ENCODE measurements at regions not wholly inside any gene's neighbourhood (a gene's known extent, or its start where the extent isn't known, plus 50 kb on each side); places are given as distances from the start of the nearest gene placed in this dataset.

DNA sequence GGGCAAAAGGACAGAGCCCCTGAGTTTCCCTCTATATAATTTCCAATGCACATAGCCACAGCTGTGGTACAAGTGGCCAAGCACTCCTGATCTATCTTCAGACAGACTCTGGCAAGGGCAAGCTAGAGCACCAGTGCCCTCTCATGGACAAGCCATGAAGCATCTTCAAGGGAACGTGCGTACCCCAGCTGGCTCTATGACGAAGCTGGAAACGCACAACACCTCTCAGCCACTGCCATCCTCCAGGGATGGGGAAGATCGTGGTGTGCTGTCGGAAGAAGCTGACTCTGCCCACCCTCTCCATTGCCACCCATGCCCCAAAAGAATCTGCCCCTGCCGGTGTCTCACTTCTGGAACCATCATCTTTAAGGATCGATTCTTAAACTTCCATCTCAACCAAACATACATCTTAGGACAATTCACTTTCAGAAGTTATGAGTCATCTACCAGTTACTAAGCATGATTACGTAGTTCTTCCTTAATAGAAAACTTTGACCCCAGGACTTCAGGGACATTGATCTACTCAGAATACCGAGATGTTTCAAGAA lies 482.9 kb downstream of the AGTPBP1 start:
- TF ChIP-seq RAD21 (IDR thresholded peaks at IDR 0.05; ENCODE audit: low read depth) (peak; percentile 65), EP300 (IDR thresholded peaks at IDR 0.05; ENCODE audit: borderline replicate concordance) (no peak)

DNA sequence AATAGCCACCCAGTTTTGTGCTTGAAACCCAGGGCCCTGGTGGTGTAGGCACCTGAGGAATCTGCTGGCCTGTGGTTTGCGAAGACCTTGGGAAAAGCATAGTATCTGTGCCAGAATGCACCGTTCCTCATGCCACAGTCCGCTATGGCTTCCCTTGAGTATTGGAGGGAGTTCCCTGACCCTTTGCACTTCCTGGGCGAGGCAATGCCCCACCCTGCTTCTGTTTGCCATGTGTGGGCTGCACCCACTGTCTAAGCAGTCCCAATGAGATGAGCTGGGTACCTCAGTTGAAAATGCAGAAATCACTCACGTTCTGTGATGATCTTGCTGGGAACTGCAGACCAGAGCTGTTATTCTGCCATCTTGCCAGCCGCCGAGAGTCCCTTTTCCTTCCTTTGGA lies 483.5 kb downstream of the AGTPBP1 start:
- TF ChIP-seq TAF1 (IDR thresholded peaks at IDR 0.05; ENCODE audit: low read depth), result no peak
- TF ChIP-seq CEBPB (IDR thresholded peaks at IDR 0.05), result no peak

DNA sequence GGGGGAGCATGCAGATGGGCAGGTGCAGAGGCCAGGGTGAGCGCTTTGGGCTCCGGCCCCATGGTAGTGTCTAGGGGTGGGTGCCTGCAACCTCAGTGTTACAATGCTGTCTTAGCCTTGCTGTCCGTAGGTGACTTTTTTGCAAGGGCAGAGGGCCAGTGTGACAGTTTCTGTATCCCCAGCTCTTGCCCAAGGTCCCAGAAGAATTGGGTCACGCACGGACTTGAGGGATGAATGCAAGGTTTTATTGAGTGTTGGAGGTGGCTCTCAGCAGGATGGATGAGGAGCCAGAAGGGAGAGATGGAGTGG lies 492.5 kb downstream of the AGTPBP1 start:
- TF ChIP-seq CEBPB (IDR thresholded peaks at IDR 0.05), result no peak
- TF ChIP-seq YY1 (IDR thresholded peaks at IDR 0.05; ENCODE audit: low read depth), result no peak
- TF ChIP-seq TCF12 (IDR thresholded peaks at IDR 0.05; ENCODE audit: low read depth), result no peak
- no peak for TF ChIP-seq EP300 (IDR thresholded peaks at IDR 0.05; ENCODE audit: borderline replicate concordance)
- TF ChIP-seq RAD21 (IDR thresholded peaks at IDR 0.05; ENCODE audit: low read depth), result no peak
- TF ChIP-seq EGR1 (IDR thresholded peaks at IDR 0.05), result no peak

DNA sequence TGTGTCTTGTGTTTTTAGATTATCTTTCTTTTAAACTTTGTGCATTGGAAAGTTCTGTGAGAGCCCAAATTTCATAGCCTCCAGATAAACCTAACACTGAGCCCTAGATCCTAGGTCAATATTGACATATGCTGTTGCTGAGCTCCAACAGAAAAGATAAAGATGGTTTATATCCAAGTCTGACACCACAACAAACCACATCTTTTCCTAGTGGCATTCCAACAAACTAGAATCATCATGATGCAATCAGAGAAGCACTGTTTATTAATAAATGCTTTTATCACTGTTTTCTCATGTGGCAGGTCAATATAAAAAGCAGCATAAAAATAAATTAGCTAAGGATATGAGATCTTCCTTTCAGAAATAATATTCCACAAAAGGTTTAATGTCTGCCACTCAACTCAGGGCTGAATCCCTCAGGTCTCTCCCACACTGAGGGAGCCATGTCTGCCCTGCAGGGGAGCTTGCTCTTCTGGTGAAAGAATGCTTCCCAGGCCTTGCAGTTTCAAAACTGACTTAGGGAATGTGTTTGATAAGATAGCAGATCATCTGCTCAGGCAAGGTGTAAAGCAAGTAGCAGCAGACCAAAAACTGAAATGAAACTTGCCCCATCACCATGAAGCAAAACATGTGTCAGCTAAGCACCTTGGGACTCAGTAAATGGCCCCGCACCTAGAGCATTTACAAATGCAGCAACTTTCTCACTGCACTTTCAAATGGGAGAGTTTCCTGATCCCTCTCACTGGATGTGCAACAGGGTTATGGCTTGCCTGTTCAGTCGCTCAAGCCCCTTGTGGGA lies 493.0 kb downstream of the AGTPBP1 start:
- TF ChIP-seq TCF12 (IDR thresholded peaks at IDR 0.05; ENCODE audit: low read depth), result no peak
- TF ChIP-seq NFIC (IDR thresholded peaks at IDR 0.05), result no peak
- TF ChIP-seq, protein P1, sequence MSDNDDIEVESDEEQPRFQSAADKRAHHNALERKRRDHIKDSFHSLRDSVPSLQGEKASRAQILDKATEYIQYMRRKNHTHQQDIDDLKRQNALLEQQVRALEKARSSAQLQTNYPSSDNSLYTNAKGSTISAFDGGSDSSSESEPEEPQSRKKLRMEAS (IDR thresholded peaks at IDR 0.05), result no peak

DNA sequence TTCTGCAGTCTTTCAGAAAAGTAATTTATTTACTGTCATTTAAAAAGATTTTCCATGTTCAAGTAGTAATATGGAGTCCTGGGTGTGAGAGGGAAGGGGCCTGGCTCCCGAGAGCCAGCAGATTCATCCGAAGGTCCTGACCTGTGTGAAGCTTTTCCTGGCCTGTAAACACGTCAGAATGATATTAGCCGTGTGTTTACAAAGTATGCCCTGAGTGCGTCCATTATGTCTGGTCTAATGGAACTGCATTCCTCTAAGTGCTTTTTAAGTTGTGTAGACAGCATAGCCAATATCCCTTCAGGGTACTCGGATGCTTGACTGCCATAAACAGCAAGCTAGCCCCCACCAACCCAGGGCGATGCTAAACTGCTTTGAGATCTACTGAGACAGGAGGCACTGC lies 495.2 kb downstream of the AGTPBP1 start:
- TF ChIP-seq, protein P2, sequence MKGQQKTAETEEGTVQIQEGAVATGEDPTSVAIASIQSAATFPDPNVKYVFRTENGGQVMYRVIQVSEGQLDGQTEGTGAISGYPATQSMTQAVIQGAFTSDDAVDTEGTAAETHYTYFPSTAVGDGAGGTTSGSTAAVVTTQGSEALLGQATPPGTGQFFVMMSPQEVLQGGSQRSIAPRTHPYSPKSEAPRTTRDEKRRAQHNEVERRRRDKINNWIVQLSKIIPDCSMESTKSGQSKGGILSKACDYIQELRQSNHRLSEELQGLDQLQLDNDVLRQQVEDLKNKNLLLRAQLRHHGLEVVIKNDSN (IDR thresholded peaks at IDR 0.05), result no peak
- TF ChIP-seq, protein P3, sequence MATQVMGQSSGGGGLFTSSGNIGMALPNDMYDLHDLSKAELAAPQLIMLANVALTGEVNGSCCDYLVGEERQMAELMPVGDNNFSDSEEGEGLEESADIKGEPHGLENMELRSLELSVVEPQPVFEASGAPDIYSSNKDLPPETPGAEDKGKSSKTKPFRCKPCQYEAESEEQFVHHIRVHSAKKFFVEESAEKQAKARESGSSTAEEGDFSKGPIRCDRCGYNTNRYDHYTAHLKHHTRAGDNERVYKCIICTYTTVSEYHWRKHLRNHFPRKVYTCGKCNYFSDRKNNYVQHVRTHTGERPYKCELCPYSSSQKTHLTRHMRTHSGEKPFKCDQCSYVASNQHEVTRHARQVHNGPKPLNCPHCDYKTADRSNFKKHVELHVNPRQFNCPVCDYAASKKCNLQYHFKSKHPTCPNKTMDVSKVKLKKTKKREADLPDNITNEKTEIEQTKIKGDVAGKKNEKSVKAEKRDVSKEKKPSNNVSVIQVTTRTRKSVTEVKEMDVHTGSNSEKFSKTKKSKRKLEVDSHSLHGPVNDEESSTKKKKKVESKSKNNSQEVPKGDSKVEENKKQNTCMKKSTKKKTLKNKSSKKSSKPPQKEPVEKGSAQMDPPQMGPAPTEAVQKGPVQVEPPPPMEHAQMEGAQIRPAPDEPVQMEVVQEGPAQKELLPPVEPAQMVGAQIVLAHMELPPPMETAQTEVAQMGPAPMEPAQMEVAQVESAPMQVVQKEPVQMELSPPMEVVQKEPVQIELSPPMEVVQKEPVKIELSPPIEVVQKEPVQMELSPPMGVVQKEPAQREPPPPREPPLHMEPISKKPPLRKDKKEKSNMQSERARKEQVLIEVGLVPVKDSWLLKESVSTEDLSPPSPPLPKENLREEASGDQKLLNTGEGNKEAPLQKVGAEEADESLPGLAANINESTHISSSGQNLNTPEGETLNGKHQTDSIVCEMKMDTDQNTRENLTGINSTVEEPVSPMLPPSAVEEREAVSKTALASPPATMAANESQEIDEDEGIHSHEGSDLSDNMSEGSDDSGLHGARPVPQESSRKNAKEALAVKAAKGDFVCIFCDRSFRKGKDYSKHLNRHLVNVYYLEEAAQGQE (IDR thresholded peaks at IDR 0.05; ENCODE audit: low read depth), result no peak
- TF ChIP-seq YY1 (IDR thresholded peaks at IDR 0.05; ENCODE audit: low read depth) (no peak), EGR1 (IDR thresholded peaks at IDR 0.05) (no peak), EP300 (IDR thresholded peaks at IDR 0.05; ENCODE audit: borderline replicate concordance) (no peak), TEAD4 (IDR thresholded peaks at IDR 0.05) (no peak), CREB1 (IDR thresholded peaks at IDR 0.05; ENCODE audit: low read depth) (no peak), FOXM1 (IDR thresholded peaks at IDR 0.05; ENCODE audit: borderline replicate concordance, low read depth) (no peak)
- TF ChIP-seq, protein P1 (IDR thresholded peaks at IDR 0.05), result no peak

DNA sequence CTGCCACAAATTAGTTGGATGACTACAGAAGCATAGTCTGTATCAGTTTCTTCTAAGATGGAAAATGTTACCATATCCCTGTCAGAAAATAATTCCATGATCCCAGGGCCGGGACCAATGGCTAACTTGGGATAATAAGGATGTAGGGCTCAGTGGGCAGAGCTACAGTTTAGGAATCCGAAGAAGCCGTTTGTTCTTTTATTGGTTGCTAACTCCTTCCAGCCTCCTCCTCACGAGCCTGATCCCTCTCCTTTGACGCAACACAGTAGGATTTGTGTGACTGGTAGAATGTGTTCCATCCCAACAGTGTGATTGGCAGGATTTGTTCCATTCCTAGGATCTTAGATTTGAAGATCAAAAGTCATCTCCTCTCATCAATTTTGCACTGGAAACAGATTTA lies 496.9 kb downstream of the AGTPBP1 start:
- TF ChIP-seq CEBPB (IDR thresholded peaks at IDR 0.05), result no peak
- TF ChIP-seq, protein P1 (IDR thresholded peaks at IDR 0.05), result no peak
- TF ChIP-seq EP300 (IDR thresholded peaks at IDR 0.05; ENCODE audit: borderline replicate concordance), result no peak
- no peak for TF ChIP-seq TCF12 (IDR thresholded peaks at IDR 0.05; ENCODE audit: low read depth)
- TF ChIP-seq EGR1 (IDR thresholded peaks at IDR 0.05), result no peak

DNA sequence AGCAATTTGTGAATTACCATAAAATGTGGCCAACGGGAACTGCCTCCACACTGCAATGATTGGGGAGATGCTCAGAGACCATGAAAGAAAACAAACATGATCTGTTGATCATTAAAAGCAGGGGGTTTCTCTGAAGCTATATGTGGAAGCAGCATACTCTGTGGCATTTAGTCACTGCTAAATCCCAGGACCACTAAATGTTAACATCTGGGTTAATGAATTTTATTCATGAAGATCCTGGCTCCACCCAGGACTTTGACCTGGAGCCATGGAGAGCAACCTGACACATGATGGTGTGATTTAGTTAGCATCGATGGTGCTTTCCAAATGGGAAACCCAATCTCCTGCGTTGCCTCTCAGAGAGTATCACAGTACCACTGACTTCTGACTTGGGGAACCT lies 497.8 kb downstream of the AGTPBP1 start:
- TF ChIP-seq EGR1 (IDR thresholded peaks at IDR 0.05) (no peak), TEAD4 (IDR thresholded peaks at IDR 0.05) (no peak), CREB1 (IDR thresholded peaks at IDR 0.05; ENCODE audit: low read depth) (no peak), TAF1 (IDR thresholded peaks at IDR 0.05; ENCODE audit: low read depth) (no peak), TCF12 (IDR thresholded peaks at IDR 0.05; ENCODE audit: low read depth) (no peak), ZBTB7A (IDR thresholded peaks at IDR 0.05; ENCODE audit: low read depth) (no peak), FOXM1 (IDR thresholded peaks at IDR 0.05; ENCODE audit: borderline replicate concordance, low read depth) (no peak), RAD21 (IDR thresholded peaks at IDR 0.05; ENCODE audit: low read depth) (no peak), EP300 (IDR thresholded peaks at IDR 0.05; ENCODE audit: borderline replicate concordance) (no peak)
- TF ChIP-seq, protein P2 (IDR thresholded peaks at IDR 0.05), result no peak

DNA sequence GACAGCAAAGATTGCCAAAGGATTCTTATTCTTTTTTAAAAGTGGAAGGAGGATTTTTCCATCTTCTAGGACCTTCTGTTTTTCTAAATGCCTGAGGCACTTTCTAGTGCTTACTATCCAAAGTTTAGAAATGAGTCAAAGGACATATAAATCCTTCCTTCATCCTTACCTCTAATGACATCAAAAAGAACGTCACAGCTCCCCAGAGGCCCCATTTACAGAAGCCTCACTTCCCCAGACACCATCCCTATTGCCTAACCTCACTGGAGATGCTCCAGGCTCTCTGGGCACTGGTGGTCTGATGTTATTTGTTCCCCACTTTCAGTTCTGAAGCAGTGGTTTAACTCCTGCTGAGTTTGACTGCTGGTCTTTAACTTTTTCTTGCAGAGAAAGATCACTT lies 504.3 kb downstream of the AGTPBP1 start:
- TF ChIP-seq, protein P3 (IDR thresholded peaks at IDR 0.05; ENCODE audit: low read depth), result no peak
- TF ChIP-seq NFIC (IDR thresholded peaks at IDR 0.05), result no peak
- TF ChIP-seq, protein P1 (IDR thresholded peaks at IDR 0.05), result no peak
- no peak for TF ChIP-seq EGR1 (IDR thresholded peaks at IDR 0.05)
- TF ChIP-seq, protein P2 (IDR thresholded peaks at IDR 0.05), result no peak
- TF ChIP-seq CREB1 (IDR thresholded peaks at IDR 0.05; ENCODE audit: low read depth), result no peak
- no peak for TF ChIP-seq TEAD4 (IDR thresholded peaks at IDR 0.05)
- TF ChIP-seq TCF12 (IDR thresholded peaks at IDR 0.05; ENCODE audit: low read depth), result no peak
- TF ChIP-seq TAF1 (IDR thresholded peaks at IDR 0.05; ENCODE audit: low read depth), result no peak
- no peak for TF ChIP-seq EP300 (IDR thresholded peaks at IDR 0.05; ENCODE audit: borderline replicate concordance)
- no peak for TF ChIP-seq FOXM1 (IDR thresholded peaks at IDR 0.05; ENCODE audit: borderline replicate concordance, low read depth)
- no peak for TF ChIP-seq RAD21 (IDR thresholded peaks at IDR 0.05; ENCODE audit: low read depth)
- TF ChIP-seq YY1 (IDR thresholded peaks at IDR 0.05; ENCODE audit: low read depth), result no peak
- TF ChIP-seq ZBTB7A (IDR thresholded peaks at IDR 0.05; ENCODE audit: low read depth), result no peak
- no peak for TF ChIP-seq CEBPB (IDR thresholded peaks at IDR 0.05)

Data from Ishikawa (cell line).